B cell (primary cell): ENCODE measurements at regions not wholly inside any gene's neighbourhood (a gene's known extent, or its start where the extent isn't known, plus 50 kb on each side); places are given as distances from the start of the nearest gene placed in this dataset.

Experiments
- ATAC-seq: fragments of 200-7000 bp; cut with Tn5 transposase; one replicate; pipeline ENCODE4 v1.10.0; 2021; ENCODE audit warnings: low read depth, mild to moderate bottlenecking, moderate number of reproducible peaks, moderate library complexity
- CTCF ChIA-PET: fragments of 350-600 bp; sonication (Branson Sonifier 250); formaldehyde crosslinking; loops from one replicate; lab custom pipeline; 2021; ENCODE audit warnings: antibody characterized with exemption, inconsistent platforms; lab: Charles Lee
- POLR2A ChIA-PET: fragments of 350-600 bp; sonication (Branson Sonifier 250); formaldehyde crosslinking; loops from one replicate; lab custom pipeline; 2021; ENCODE audit warnings: antibody characterized with exemption; lab: Charles Lee
- DNase-seq: peaks from one replicate; pipeline ENCODE4 v3.0.0; 2013
- H2AFZ ChIP-seq: 2 replicates; pipeline ENCODE4 v1.6.1; 2012; ENCODE audit warnings: mild to moderate bottlenecking, low read depth, low read length; ENCODE audit not compliant: insufficient read depth, poor library complexity, severe bottlenecking
- H3K27ac ChIP-seq, 2 donors: 1 replicate in 1 of 2; 2 replicates in 1 of 2; pipeline ENCODE4 v1.5.1; 2012 to 2013; ENCODE audit warnings: low read length in 2 of 2, mild to moderate bottlenecking in 2 of 2, moderate library complexity in 1 of 2
- H3K27me3 ChIP-seq, 4 experiments: fragments of 200-600 bp in 1 of 4; sonication (generic) in 1 of 4; replicated peaks in 1 of 4; 1 replicate in 2 of 4; 2 replicates in 2 of 4; pipeline versions ENCODE4 v1.6.1 to v1.7.0; 2013 to 2016; ENCODE audit warnings: low read length in 3 of 4, mild to moderate bottlenecking in 2 of 4, mixed read lengths in 1 of 4, moderate library complexity in 1 of 4; ENCODE audit not compliant: insufficient read depth in 4 of 4, control insufficient read depth in 3 of 4; ENCODE audit errors: control extremely low read depth in 1 of 4
- H3K36me3 ChIP-seq, 2 experiments: replicated peaks in 1 of 2; 1 replicate in 1 of 2; 2 replicates in 1 of 2; pipeline versions ENCODE4 v1.6.1 to v1.7.1; 2013; ENCODE audit warnings: low read length in 1 of 2; ENCODE audit not compliant: insufficient read depth in 2 of 2, control insufficient read depth in 1 of 2; ENCODE audit errors: control extremely low read depth in 1 of 2, extremely low read depth in 1 of 2
- H3K4me1 ChIP-seq, 2 donors: fragments of 200-600 bp in 1 of 2; sonication (generic) in 1 of 2; 1 replicate in 1 of 2; 2 replicates in 1 of 2; pipeline versions ENCODE4 v1.5.1 to v1.6.1; 2013 to 2017; ENCODE audit warnings: low read length in 2 of 2; ENCODE audit not compliant: control insufficient read depth in 2 of 2, insufficient read depth in 2 of 2
- H3K4me2 ChIP-seq: replicated peaks from 2 replicates; pipeline ENCODE3; 2012; ENCODE audit warnings: mild to moderate bottlenecking, low read depth, low read length; ENCODE audit not compliant: poor library complexity, severe bottlenecking
- H3K4me3 ChIP-seq, 5 experiments: fragments of 200-600 bp in 1 of 5; sonication (generic) in 1 of 5; 1 replicate in 3 of 5; 2 replicates in 2 of 5; pipeline versions ENCODE4 v1.5.1 to v1.7.0; 2011 to 2016; ENCODE audit warnings: low read length in 4 of 5, mild to moderate bottlenecking in 4 of 5, low read depth in 2 of 5, control low read depth in 1 of 5, moderate library complexity in 1 of 5; ENCODE audit not compliant: insufficient read depth in 1 of 5; ENCODE audit errors: control extremely low read depth in 1 of 5, extremely low read depth in 1 of 5
- H3K79me2 ChIP-seq: fragments of 200-600 bp; sonication (generic); one replicate; pipeline ENCODE4 v1.6.0; 2016; ENCODE audit warnings: low read length; ENCODE audit not compliant: control insufficient read depth, insufficient read depth
- H3K9ac ChIP-seq: fragments of 200-600 bp; sonication (generic); 2 replicates; pipeline ENCODE4 v1.6.1; 2017; ENCODE audit warnings: mild to moderate bottlenecking, low read length, moderate library complexity
- H3K9me3 ChIP-seq, 3 donors: one replicate each; pipeline versions ENCODE4 v1.6.1 to v1.7.1; 2013; ENCODE audit warnings: low read length in 2 of 3; ENCODE audit not compliant: control insufficient read depth in 2 of 3, insufficient read depth in 1 of 3; ENCODE audit errors: control extremely low read depth in 1 of 3
- H4K20me1 ChIP-seq: 2 replicates; pipeline ENCODE4 v1.6.0; 2012; ENCODE audit warnings: mild to moderate bottlenecking, low read length; ENCODE audit not compliant: insufficient read depth, control insufficient read depth, poor library complexity, severe bottlenecking
- H3K27ac Mint-ChIP-seq: one replicate; pipeline ENCODE4 v1.8.0; 2021; ENCODE audit warnings: mixed read lengths
- H3K27me3 Mint-ChIP-seq: one replicate; pipeline ENCODE4 v1.8.0; 2021; ENCODE audit warnings: mixed read lengths
- H3K4me1 Mint-ChIP-seq: one replicate; pipeline ENCODE4 v1.8.0; 2021; ENCODE audit warnings: mixed read lengths
- H3K4me3 Mint-ChIP-seq: one replicate; pipeline ENCODE4 v1.8.0; 2021; ENCODE audit warnings: mixed read lengths
- H3K9me3 Mint-ChIP-seq: one replicate; pipeline ENCODE4 v1.8.0; 2022; ENCODE audit warnings: mixed read lengths; ENCODE audit not compliant: insufficient read depth
- EZH2 ChIP-seq: IDR thresholded peaks from 2 replicates; pipeline ENCODE4 v1.6.1; 2012; ENCODE audit warnings: borderline replicate concordance, low read depth, mild to moderate bottlenecking, moderate library complexity, low read length; ENCODE audit not compliant: insufficient read depth, poor library complexity, severe bottlenecking
- WGBS: methylation state at CpG from one replicate; pipeline ENCODE4 v1.1.5; 2013; ENCODE audit warnings: missing lambda C conversion rate; ENCODE audit not compliant: insufficient coverage; 5-methylcytosine and 5-hydroxymethylcytosine counted together
- intact Hi-C: fragments of 100-400 bp; cut with micrococcal nuclease; formaldehyde crosslinking; loops from one replicate; pipeline ENCODE4 v1.10.0; 2022
- TF ChIP-seq, protein P1 (sequence below): fragments of 200-600 bp; IDR thresholded peaks from one replicate; pipeline ENCODE4 v1.8.0; 2022; ENCODE audit warnings: antibody characterized with exemption, mild to moderate bottlenecking

DNA sequence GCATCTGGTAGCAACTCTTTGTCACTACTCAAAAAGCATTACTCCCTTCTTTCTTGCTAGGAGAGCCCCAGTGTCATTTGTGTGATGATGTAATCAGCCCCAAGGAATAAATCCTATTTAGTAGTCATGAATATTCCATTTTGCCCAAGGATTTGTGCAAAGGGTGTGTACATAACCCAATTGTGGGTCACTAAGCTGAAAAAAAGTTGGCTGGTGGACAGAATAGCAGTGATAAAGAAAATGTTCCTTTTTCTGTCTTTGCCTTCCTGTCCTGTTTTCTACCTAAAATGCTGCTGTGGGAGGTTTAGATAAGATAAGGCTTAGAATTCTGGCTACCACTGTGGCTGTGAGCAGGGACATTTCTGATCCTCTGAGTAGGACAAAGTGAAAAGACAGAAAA lies 223.1 kb upstream of the ITGA1 start:
- H2AFZ ChIP-seq: no peak overlapping the region
- H3K9ac ChIP-seq: no peak overlapping the region
- Mint-ChIP-seq H3K27me3 (no peaks in the 10 kb centered on the region), H3K27ac (no peak overlapping the region), H3K4me1 (no peaks in the 10 kb centered on the region), H3K4me3 (no peak overlapping the region), H3K9me3 (peaks cover 5% of the 10 kb centered on the region)
- no peaks in the 10 kb centered on the region for H3K27me3 ChIP-seq
- H3K4me3 ChIP-seq: no peak overlapping the region
- no peaks in the 10 kb centered on the region for H3K4me1 ChIP-seq
- CTCF ChIA-PET: no interaction called here
- intact Hi-C loops: no loop called here
- no peaks in the 10 kb centered on the region for H3K36me3 ChIP-seq
- H4K20me1 ChIP-seq: no peaks in the 10 kb centered on the region
- H3K4me2 ChIP-seq: no peak overlapping the region
- H3K27ac ChIP-seq: no peak overlapping the region
- ATAC-seq: no peak
- no peaks in the 10 kb centered on the region for H3K9me3 ChIP-seq
- TF ChIP-seq, protein P1, sequence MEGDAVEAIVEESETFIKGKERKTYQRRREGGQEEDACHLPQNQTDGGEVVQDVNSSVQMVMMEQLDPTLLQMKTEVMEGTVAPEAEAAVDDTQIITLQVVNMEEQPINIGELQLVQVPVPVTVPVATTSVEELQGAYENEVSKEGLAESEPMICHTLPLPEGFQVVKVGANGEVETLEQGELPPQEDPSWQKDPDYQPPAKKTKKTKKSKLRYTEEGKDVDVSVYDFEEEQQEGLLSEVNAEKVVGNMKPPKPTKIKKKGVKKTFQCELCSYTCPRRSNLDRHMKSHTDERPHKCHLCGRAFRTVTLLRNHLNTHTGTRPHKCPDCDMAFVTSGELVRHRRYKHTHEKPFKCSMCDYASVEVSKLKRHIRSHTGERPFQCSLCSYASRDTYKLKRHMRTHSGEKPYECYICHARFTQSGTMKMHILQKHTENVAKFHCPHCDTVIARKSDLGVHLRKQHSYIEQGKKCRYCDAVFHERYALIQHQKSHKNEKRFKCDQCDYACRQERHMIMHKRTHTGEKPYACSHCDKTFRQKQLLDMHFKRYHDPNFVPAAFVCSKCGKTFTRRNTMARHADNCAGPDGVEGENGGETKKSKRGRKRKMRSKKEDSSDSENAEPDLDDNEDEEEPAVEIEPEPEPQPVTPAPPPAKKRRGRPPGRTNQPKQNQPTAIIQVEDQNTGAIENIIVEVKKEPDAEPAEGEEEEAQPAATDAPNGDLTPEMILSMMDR: no peak
- TF ChIP-seq EZH2: no peak
- DNase-seq: no peak
- POLR2A ChIA-PET: no interaction called here
- no peaks in the 10 kb centered on the region for H3K79me2 ChIP-seq

DNA sequence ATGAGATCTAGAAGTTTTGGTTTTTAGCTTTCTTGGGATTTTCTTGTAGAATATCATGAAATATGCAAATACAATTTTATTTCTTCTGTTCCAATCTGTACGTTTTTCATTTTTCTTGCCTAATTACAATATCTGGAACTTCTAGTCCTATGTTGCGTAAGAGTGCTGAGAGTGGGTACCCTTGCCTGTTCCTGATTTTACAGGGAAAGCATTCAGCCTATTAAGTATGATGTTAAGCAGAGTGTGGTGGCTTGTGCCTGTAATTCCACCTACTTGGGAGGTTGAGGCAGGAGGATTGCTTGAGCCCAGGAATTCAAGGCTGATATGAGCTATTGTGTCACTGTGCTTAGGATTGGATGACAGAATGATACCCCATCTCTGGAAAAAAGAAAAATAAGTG lies 210.2 kb upstream of the ITGA1 start:
- intact Hi-C loops: no loop called here
- H3K27ac Mint-ChIP-seq: no peak overlapping the region
- no peaks in the 10 kb centered on the region for H4K20me1 ChIP-seq
- POLR2A ChIA-PET: no interaction called here
- ATAC-seq (no peak), DNase-seq (no peak)
- no peak overlapping the region for H3K27ac ChIP-seq
- H3K9ac ChIP-seq: no peak overlapping the region
- no peaks in the 10 kb centered on the region for H3K27me3 ChIP-seq
- TF ChIP-seq, protein P1: no peak
- no peak for TF ChIP-seq EZH2
- H3K4me2 ChIP-seq: no peak overlapping the region
- H3K36me3 ChIP-seq: no peaks in the 10 kb centered on the region
- no peaks in the 10 kb centered on the region for H3K79me2 ChIP-seq
- no peak overlapping the region for H2AFZ ChIP-seq
- H3K9me3 ChIP-seq: no peaks in the 10 kb centered on the region
- H3K27me3 Mint-ChIP-seq: no peaks in the 10 kb centered on the region
- H3K9me3 Mint-ChIP-seq: peaks cover 3% of the 10 kb centered on the region
- WGBS: 100% methylated on average over 1 of the region's 2 CpGs
- H3K4me3 Mint-ChIP-seq: no peak overlapping the region
- CTCF ChIA-PET: no interaction called here
- no peak overlapping the region for H3K4me3 ChIP-seq
- no peaks in the 10 kb centered on the region for H3K4me1 Mint-ChIP-seq
- H3K4me1 ChIP-seq: no peaks in the 10 kb centered on the region
